GM12874 (cell line): ENCODE measurements at regions not wholly inside any gene's neighbourhood (a gene's known extent, or its start where the extent isn't known, plus 50 kb on each side); places are given as distances from the start of the nearest gene placed in this dataset.

Experiments used
- TF ChIP-seq, protein P1 (sequence below): IDR thresholded peaks from 2 replicates; pipeline ENCODE4 v1.5.1; 2011; ENCODE audit warnings: low read depth, mild to moderate bottlenecking, control low read depth, low read length, moderate library complexity; ENCODE audit not compliant: insufficient read depth

DNA sequence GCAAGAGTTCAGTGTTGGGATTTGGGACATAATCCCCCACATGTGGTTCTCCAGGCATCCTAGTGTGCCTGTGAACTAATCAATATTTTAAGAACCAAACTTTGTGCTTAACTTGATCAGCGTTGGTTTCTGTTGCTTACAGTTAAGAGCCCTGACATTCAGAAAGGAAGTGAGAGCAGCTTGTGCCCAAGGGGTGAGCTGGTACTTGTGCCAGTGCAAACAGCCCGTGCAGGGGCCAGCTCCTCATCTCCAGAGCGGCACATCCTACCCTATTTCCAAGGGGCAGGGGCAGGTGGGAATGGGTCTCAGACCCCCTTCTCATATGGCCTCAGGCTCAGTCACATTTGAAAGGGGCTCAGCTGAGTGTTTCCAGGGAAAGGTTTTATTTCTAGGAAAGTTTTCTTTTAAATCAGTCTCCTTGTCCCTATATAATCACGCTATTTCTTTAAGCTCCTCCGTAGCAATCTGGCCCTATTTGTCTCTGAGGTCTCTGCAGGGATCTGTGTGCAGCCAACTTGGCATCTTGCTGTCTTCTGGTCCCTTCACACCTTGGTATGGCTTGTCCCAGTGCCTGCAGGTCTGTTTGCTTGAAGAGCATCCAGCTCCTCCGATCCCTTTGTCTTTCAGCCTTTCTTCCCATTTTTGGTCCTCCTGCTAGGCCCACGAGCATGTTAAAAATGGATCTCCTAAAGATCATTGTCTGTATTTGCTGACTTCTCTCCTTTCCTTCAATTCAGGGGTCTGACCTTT is 358.9 kb downstream of the HRH4 start:
- TF ChIP-seq, protein P1, sequence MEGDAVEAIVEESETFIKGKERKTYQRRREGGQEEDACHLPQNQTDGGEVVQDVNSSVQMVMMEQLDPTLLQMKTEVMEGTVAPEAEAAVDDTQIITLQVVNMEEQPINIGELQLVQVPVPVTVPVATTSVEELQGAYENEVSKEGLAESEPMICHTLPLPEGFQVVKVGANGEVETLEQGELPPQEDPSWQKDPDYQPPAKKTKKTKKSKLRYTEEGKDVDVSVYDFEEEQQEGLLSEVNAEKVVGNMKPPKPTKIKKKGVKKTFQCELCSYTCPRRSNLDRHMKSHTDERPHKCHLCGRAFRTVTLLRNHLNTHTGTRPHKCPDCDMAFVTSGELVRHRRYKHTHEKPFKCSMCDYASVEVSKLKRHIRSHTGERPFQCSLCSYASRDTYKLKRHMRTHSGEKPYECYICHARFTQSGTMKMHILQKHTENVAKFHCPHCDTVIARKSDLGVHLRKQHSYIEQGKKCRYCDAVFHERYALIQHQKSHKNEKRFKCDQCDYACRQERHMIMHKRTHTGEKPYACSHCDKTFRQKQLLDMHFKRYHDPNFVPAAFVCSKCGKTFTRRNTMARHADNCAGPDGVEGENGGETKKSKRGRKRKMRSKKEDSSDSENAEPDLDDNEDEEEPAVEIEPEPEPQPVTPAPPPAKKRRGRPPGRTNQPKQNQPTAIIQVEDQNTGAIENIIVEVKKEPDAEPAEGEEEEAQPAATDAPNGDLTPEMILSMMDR, result no peak

DNA sequence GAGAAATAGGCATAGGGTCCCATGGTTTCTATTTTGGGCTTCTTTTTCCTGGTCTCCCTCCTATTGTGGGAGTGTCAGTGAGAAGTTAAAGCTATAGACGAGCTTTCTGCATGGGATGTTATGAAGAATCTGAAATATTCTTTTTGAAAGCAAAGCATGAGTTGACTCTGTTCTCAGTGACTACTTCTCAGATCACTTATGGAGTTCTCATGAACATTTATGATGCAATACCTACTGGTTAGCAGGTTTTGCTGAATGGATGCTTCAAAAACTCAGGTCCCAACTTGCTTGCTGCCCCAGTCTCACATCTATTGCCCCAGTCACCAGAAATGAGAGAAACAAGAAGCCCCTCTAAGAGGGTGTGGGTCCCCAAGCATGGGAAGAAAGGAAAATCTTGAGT is 365.0 kb downstream of the HRH4 start:
- TF ChIP-seq, protein P1, result no peak

DNA sequence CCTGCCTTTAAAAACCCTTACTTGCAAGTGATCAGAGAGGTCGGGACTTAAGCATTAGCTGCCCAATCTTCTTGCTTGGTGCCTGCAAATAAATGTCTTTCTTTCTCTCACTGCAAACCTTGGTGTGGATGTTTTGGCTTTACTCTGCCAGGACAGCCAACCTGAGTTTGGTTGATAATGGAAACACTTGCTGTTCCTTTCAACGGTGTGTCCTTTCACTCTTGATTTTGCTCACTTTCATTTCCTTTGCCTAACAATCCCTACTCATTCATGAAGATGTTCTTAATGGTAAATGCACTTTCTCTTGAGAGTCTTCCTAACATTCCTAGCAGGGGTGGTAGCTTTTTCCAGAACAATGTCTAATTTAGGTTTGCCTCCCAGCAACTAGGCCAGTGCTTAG is 366.2 kb downstream of the HRH4 start:
- TF ChIP-seq, protein P1, result no peak

DNA sequence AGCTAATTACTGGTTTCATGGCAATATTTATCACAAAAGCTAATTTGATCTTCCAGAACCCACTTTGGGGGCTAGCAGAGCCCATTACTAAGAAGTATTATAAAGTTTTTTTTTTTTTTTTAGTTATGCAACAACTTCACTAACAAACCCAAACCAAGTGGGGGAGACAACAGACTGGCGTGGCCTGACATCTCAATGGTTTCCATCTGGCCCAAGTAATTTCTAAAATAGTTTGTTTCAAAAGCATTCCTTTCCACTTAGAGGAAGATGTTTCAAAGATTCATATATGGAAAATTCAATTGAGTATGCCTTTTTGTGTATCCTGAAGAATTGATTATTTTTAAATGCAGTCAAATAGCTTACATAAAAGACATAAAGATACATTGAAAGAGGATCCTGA is 367.1 kb downstream of the HRH4 start:
- TF ChIP-seq, protein P1, result no peak

DNA sequence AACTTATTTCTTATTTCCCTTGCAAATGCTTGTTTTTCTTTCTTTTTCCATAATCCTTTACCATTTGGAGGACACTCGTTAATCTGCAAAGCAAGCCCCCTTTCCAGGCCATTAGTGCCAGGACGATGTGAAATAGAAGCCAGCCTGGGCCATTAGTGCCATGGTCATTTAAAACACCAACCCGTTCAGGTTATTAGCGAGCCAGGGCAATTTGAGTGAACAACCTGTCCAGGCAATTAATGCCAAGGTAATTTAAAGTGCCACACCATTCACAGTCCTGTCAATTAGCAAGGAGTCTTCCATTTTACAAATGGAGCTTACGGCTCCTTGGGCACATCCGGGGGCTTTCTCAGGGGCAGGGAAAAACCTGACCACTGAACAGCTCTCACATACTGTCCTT is 370.6 kb downstream of the HRH4 start:
- TF ChIP-seq, protein P1, result no peak

DNA sequence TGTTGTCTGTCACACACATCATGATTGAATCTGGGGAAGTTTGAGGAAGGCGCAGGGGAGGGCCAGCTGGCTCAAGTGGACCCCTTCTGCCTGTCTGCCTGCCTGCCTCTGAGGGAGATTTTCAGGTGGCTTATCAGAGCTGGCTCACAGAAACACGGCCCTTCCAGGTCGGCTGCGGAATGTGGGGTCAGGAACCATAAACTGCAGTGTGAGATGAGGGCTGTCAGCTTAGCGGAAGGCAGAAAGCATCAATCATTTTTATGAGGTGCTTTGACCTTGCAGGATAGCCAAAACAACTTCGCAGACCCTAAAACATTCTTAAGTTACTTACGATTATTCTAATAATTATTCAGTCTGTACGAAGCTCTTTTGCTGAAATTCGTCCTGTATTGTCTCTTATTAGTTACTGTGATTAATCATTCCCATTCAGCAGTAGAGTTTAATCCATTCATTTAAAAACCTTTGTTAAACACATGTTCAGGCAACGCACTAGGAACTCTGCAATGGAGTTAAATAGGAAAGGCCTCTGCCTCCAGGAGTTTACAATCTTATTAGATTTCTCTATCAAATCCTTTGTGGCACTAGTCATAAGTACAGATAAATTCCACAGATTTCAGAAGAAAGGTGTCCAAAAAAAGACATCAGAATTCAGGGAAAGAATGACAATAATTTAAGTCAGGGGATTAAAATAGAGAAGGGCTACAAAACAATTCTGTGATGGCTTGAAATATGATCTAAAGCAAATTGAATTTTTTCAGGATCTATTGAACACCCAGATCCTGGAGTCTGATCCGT is 371.6 kb downstream of the HRH4 start:
- TF ChIP-seq, protein P1, result no peak

DNA sequence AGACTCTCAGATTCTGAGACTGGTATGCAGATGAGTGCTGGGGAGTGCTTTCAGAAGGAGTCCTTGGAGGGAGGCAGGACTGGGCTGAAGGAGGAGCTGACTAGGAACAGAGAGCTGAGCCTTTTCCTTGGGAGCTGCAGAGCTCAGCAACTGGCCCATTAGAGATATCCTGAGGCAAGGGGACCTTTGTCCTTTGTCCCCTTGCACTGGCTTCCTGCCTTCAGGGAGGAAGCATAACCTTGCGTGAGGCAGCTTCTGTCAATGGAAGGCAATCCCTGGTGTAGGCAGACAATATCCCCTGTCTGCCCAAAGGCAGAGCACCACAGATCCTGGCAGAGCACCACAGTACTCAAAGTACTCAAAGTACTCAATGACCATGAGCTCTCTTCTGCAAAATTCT is 375.3 kb downstream of the HRH4 start:
- TF ChIP-seq, protein P1, result no peak
